GM19193 (cell line): ENCODE measurements at regions not wholly inside any gene's neighbourhood (a gene's known extent, or its start where the extent isn't known, plus 50 kb on each side); places are given as distances from the start of the nearest gene placed in this dataset.

Source experiments
- POLR2A ChIP-seq: IDR thresholded peaks from 4 replicates; pipeline ENCODE4 v1.6.1; 2011; ENCODE audit not compliant: insufficient read depth, insufficient read length; ENCODE audit errors: extremely low read depth

DNA sequence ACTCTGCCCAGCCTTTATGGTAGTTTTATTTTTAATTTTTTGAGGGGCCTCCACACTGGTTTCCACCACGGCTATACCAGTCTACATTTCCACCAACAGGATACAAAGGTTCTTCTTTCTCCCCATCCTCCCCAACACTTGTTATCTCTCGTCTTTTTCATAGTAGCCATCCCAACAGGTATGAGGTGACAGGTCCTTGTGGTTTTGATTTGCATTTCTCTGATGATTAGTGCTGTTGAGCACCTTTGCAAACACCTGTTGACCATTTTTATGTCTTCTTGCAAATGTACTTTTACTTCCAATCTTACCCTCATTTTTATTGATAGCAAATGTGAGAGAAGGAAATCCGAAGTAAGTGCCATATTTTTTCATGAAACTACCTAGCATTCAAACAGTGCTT lies 195.4 kb upstream of the PREP start:
- no peak for TF ChIP-seq POLR2A

DNA sequence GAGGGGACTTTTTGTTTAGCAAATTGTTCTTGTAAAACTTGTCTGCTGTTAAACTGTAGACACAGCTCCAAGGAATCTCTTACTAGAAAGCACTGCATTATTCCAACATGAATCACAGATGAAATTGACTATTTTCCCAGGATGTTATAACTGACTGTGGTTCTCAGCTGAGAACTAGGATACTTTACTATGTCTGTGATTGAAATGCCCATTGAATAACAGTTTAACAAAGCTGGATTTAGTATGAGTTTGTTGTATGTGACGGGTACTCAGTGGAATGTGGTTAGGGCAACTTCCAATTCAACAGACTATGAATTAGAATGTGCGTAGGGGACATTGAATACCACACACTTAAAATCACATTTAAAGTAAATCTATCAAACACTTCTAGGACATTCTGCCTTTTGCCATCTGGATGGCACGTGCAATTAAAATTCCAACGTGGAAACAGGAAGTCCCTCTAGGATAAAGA lies 193.4 kb upstream of the PREP start:
- no peak for TF ChIP-seq POLR2A

DNA sequence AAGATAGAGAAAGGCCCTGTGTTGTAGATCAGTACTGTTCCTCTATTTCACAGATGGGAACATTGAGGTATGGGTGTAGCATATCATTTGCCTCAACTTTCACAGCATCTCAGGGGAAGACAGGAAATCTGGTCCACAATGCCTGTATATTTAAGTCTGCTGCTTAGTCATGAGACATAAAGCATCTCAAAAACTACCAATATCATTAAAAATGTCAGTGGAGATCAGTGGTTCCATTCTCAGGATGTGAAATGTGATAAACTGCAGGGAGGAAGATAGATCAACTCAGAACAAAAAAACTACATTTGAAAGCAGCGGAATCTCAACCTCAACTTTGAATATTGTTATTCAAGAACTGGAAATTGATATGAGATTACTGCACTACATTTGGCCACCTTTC lies 192.9 kb upstream of the PREP start:
- TF ChIP-seq POLR2A: no peak

DNA sequence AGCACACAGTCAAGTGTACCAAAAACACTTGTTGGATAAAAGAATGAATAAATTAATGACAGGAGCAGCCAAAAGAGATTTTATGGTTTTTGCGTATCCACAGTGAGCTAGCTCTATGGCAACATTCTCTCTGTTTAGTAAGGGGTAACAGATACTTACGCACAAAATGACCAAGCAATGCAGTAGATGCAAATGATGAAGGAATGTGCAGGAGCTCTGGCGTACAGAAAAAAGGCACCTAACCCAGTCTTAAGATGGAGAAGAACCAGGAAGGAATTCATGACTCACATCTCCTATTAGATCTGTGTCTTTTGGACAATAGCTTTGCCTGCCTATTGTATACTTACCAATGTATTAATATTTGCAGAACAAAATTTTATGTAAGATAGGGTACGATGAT lies 191.9 kb upstream of the PREP start:
- TF ChIP-seq POLR2A: no peak

DNA sequence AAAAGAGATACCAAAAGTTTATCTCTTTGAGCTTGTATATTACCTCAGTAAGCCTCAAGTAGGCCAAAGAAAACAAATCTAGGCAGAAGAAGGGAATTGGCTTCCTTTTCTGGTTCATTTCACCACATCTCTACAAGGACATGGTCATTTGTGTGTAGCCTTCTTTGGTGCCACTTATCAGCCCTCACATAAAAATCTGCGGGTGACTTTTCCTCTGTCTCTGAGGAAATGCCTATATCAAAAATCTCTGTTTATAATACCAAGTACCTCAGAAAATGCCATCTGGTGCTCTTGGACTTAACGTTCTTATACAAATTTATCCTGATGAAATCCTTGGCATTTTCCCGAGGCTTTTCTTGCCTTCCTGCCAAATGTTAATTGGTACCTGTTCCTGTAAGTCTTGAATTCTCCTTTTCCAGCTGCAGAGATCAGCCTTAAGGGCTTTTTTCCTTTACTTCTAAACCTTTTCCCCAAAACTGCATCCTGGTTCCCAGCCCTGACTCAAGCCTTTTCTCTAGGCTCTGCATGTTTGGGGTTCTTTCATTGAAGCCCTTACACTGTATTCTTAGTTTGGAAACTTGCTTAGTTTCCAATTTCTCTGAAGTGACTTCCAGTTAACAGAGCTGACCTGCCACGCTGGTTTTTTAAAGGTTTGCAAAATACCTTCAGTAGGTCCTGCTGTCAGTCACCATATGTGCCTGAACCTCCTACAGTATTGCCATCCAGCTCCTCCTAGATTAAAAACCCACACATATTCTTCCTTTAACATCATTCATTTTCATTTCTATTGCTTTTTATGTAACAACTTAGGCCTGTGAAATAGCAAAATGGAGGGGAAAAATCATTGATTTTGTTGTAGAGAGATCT lies 191.2 kb upstream of the PREP start:
- TF ChIP-seq POLR2A: no peak

DNA sequence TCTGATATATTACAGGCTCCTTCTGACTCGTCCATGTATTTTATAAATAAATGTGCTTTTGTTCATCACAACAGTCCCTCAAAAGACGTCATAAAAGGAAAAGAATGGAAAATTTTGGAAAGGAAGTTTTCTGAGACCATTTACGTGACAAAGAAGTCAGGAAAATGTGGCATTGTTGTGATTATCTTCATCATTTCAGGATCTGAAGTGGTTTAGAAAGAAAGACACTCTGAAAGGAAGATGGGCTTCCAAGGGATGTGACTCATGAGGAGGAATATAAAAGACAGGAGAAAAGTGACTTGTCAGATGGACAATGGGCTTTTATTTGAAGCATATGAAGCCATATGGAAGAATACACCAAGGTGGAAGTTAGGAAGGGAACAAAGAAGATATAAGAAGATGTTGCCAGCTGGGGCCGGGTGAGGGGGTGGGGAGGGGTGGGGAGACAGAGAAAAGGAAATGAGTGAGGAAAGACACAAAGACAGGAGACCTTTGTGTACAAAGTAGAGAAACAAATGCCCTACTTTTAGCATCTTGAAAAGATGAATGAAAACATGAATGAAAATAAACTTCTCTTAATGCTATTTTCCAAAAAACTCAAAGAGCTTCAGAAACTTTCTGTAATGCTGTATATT lies 190.3 kb upstream of the PREP start:
- TF ChIP-seq POLR2A: no peak

DNA sequence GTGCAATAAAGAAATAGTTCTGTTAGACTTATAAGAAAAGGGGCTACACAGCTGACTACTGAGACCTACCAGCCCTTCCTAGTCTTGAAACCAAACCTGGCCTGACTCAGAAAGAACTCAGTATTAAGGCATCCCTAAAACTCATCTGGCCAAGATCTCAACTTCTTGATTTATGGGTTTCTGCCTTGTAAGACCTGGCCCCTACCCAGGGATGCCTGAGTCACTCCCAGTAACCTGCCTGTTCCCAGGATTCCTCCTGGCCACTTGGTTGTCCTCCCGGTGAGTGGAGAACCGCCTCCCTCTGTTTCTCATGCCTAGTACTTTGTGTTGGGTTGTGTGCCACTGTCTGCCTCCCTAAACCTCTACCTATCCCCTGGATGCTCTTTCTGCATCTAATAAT lies 189.4 kb upstream of the PREP start:
- no peak for TF ChIP-seq POLR2A

DNA sequence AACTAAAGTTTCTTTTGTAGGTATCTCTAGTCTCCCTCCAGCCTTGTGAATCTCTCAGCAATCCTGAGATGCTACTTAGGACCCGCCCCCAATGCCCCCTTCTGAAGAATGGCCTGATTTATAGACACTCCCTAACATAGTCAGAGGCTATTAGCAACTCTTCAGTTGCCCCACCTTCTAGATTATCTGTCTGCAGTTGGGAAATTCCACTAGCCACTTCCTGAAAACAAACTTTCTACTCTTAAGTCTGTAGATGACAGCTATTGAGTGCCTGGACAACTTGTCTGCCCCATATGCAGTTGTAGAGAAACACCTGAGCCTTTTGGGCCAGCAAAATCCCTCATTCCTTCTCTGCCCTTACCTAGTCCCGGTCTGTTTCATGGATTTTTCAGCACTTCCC lies 188.2 kb upstream of the PREP start:
- TF ChIP-seq POLR2A: no peak

DNA sequence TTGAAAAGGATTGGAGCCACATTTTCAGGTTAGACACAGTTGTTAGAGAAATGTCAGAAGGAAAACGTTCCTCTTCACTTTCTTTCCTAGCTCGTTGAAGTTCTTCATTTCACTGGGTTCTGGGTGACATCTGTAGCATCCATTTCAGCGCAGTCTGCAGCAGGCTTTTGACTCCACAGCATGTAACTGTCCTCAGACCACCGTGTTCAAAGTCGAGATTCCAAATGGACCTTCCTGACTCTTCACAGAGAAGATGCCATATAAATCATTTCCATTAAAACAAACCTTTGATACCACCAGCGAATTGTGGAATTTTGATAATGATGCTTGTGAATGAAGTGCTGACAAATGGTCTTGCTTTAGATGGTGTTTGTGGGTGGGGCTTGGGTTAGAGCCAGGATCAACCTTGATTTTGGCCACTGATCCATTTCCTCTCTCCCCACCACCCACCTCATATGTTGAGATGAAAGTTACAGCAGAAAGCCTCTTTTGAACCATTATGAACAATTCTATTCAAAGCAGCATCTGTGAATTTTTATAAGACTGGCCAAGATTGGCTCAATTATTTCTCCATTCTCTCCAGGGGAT lies 185.3 kb upstream of the PREP start:
- TF ChIP-seq POLR2A: no peak

DNA sequence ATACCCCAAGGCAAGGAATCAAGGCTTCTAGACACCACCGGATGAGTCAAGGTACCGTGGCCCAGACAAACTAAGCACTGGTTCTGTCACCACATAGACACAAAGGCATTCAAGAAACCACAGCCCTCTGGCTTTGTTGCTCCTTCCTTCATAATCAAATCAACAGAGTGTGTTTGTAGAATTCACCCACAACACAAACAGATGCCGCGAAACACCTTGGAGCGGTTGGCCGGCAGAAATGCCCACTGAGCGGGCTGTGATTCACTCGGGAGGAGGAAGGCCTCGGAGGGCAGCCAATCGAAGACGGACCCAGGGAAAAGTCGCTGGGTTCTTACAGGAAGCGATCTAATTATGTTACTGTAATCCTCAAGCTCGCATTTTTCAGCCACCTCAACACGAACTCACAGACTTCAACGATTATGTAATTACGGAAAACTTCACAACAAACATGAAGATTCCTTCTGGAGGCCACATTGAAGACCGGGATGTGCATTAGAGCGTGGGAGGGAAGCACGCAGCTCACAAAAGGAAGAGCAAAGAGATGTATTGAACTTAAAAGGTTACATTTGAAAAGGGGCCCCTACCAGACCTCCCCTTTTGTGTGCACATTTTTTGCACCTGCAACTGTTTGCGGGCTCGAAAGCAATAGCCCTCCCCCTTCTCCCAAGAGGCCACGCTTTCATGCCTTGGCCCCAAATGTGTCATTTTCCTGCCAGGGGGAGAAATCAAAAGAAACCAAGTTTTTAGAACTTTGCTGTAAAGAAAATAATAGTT lies 184.7 kb upstream of the PREP start:
- no peak for TF ChIP-seq POLR2A

DNA sequence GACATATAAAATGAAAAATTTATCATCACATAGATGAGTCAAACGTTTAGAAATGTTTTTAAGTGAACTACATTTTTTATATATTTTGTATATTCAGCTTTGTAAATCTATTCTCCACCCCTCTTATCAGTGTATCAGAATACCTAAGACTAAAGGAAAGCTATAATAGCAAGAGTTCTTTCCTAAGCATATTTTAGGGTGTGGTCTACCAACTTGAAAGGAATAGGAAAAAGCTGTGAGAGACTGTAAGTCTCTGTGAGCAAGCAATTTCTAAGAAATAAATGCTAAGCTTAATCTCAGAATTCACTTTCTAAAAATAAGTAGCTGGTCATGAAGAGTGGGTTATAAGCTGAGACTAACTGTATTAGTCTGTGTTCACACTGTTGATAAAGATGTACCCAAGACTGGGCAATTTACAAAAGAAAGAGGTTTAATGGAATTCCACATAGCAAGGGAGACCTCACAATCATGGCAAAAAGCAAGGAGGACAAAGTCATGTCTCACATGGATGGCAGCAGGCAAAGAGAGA lies 175.4 kb upstream of the PREP start:
- TF ChIP-seq POLR2A: no peak

DNA sequence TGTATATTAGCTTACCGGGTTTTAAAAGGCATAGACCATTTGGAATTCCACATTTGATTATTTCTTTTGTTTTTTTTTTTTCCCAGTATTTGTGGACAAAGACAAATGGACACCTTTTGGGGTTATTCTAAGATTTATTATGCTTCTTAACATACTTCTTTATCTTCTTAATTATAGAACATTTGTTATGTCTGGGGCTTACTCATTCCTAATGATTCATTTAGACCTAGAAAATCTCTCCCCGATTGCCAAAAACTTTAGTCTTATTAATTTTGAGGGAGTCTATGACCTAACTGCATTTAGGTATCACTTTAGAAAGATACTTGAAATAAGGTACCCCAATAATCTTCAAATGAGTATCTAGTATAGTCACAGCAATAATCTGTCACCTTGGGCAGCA lies 170.7 kb upstream of the PREP start:
- TF ChIP-seq POLR2A: no peak

DNA sequence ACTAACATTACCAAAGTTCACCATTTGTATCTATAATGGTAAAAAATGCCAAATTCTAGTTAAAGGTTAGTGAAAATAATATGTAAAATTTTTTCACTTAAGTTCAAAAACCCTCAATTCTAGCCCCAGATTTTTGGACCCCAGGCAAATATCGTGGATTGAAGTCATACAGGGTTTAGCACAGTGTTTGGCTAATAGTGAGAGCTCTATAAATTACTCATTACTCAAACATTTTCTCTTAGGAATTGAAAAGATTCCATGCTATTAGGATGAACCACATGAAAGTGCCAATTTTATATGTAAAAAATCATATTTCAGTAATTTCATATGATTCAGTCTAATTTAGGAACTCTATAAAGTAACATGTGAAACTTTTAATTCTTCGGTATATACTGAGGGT lies 170.3 kb upstream of the PREP start:
- TF ChIP-seq POLR2A: no peak

DNA sequence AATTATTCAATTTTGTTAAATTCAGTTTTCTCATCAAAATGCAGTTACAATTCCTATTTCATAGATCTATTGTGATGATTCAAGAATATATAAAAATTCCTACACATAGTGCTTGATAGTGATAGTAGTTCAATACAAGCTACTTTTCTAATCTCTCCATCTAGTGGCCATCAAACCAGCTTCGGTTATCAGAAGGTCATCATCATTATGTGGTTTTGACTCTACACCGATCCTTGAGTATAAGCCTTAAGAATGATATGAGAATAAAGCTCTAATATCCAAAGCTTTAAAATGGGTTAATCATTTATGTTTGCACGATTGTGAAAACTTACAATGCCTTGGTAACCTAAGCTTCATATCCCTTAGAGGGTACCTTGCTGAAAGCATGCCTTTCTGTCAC lies 167.5 kb upstream of the PREP start:
- TF ChIP-seq POLR2A: no peak

DNA sequence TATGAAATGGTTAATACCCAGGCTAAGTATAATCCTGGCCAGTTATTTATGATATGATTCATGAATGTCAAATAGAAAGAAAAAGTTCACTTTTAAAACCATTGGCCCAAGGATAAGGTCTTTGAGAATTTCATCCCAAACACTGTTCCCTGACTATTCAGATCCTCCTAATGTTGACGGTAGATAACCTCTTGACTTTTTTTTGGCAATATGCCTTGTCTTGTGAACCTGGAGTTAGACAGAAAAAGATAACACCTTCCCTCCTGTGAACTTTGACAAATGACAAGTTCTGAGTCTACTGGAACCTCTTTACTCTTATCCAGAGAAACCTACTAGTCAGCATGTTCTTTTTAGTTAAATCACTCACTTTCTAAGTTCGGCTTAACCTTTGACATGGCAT lies 166.8 kb upstream of the PREP start:
- no peak for TF ChIP-seq POLR2A
